Mammary epithelial cell (primary cell): ENCODE measurements at regions not wholly inside any gene's neighbourhood (a gene's known extent, or its start where the extent isn't known, plus 50 kb on each side); places are given as distances from the start of the nearest gene placed in this dataset.

Experiments
- EZH2 ChIP-seq: IDR thresholded peaks from 2 replicates; pipeline ENCODE4 v1.6.1; 2012; ENCODE audit warnings: low read length, inconsistent platforms, borderline replicate concordance
- TF ChIP-seq, protein P1 (sequence below), 2 donors: IDR thresholded peaks in 1 of 2; conservative IDR thresholded peaks in 1 of 2; 2 replicates each; pipeline ENCODE4 v1.5.1; 2011 to 2012; ENCODE audit warnings: inconsistent platforms in 2 of 2, low read length in 2 of 2, mild to moderate bottlenecking in 2 of 2, control low read depth in 1 of 2, low read depth in 1 of 2; ENCODE audit not compliant: insufficient read depth in 1 of 2; ENCODE audit errors: extremely low read depth in 1 of 2

DNA sequence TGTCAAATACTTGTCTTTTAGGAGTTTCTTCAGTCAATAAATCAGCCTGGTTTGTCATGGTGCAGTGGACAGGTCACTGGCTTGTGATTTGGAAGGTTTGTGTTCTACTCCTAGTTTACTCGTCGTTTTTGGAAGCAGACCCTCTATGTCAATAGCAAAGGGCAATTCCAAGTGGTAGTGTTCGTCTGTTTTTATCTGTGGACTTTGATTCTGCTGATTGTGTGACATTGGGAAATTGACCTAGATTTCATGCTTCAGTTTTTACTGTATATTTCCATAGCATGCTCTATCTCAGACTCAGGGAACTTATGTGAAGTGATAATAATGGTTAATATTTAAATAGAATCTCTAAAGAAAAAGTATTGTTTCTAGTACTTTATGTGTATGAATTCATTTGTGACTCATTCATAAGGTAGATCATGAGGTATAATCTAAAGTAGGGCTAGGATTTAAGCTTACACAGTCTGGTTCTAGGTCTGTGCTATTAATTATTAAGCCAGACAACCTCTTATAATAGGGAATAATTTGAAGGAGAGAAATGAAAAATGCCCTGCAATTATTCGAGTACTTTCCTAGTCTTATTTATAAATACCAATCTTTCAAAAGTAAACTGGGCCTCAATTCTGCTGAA is 198.1 kb downstream of the REEP3 start:
- TF ChIP-seq, protein P1, sequence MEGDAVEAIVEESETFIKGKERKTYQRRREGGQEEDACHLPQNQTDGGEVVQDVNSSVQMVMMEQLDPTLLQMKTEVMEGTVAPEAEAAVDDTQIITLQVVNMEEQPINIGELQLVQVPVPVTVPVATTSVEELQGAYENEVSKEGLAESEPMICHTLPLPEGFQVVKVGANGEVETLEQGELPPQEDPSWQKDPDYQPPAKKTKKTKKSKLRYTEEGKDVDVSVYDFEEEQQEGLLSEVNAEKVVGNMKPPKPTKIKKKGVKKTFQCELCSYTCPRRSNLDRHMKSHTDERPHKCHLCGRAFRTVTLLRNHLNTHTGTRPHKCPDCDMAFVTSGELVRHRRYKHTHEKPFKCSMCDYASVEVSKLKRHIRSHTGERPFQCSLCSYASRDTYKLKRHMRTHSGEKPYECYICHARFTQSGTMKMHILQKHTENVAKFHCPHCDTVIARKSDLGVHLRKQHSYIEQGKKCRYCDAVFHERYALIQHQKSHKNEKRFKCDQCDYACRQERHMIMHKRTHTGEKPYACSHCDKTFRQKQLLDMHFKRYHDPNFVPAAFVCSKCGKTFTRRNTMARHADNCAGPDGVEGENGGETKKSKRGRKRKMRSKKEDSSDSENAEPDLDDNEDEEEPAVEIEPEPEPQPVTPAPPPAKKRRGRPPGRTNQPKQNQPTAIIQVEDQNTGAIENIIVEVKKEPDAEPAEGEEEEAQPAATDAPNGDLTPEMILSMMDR (conservative IDR thresholded peaks at IDR 0.05 in 1 of 2, IDR thresholded peaks at IDR 0.05 in 1 of 2; ENCODE audit: extremely low read depth in 1 of 2, insufficient read depth in 1 of 2, low read depth in 1 of 2, low read length in 2 of 2): no peak
- TF ChIP-seq EZH2: no peak
